ENCODE measurements at regions not wholly inside any gene's neighbourhood (a gene's known extent, or its start where the extent isn't known, plus 50 kb on each side); places are given as distances from the start of the nearest gene placed in this dataset.

- Histone ChIP-seq H3K36me3 (ENCODE audit: low read length) (no peaks in the 10 kb centered on the region), H3K4me3 (ENCODE audit: insufficient read depth, low read length, poor library complexity, severe bottlenecking) (no peak overlapping the region), H3K79me2 (ENCODE audit: insufficient read depth, low read length) (no peaks in the 10 kb centered on the region), H3K27me3 (ENCODE audit: low read length) (no peaks in the 10 kb centered on the region), H3K9ac (ENCODE audit: low read length) (no peak overlapping the region), H3K9me2 (replicated peaks; ENCODE audit: insufficient read depth, low read length) (no peaks in the 10 kb centered on the region), H3K4me2 (ENCODE audit: low read depth, low read length, poor library complexity, severe bottlenecking) (no peak overlapping the region), H4K20me1 (ENCODE audit: low read depth, low read length) (no peaks in the 10 kb centered on the region), H3K27ac (ENCODE audit: low read depth, low read length) (no peak overlapping the region), H3F3A (ENCODE audit: insufficient read depth) (no peaks in the 10 kb centered on the region), H2AFZ (ENCODE audit: low read depth, low read length, severe bottlenecking) (no peak overlapping the region), H3K9me3 (ENCODE audit: insufficient read depth, low read length) (no peaks in the 10 kb centered on the region)
- TF ChIP-seq EZH2phosphoT487 (conservative IDR thresholded peaks at IDR 0.05; ENCODE audit: low read length) (no peak), CTCF (IDR thresholded peaks at IDR 0.05; ENCODE audit: insufficient read depth, low read length, poor library complexity, severe bottlenecking) (no peak)
Measured at GRCh38 chr7:118689403-118689802, 464.9 kb downstream of the ANKRD7 start.

GRCh38 chr7:118696879-118697278 lies 472.4 kb downstream of the ANKRD7 start:
- no peak overlapping the region for H3K9ac ChIP-seq (ENCODE audit: low read length)
- H2AFZ ChIP-seq (ENCODE audit: low read depth, low read length, severe bottlenecking): no peak overlapping the region
- no peak for TF ChIP-seq EZH2phosphoT487 (conservative IDR thresholded peaks at IDR 0.05; ENCODE audit: low read length)
- TF ChIP-seq CTCF (IDR thresholded peaks at IDR 0.05; ENCODE audit: insufficient read depth, low read length, poor library complexity, severe bottlenecking): no peak
- no peak overlapping the region for H3K4me3 ChIP-seq (ENCODE audit: insufficient read depth, low read length, poor library complexity, severe bottlenecking)
- no peaks in the 10 kb centered on the region for H4K20me1 ChIP-seq (ENCODE audit: low read depth, low read length)
- no peaks in the 10 kb centered on the region for H3K36me3 ChIP-seq (ENCODE audit: low read length)
- H3K9me3 ChIP-seq (ENCODE audit: insufficient read depth, low read length): no peaks in the 10 kb centered on the region
- no peaks in the 10 kb centered on the region for H3K9me2 ChIP-seq (replicated peaks; ENCODE audit: insufficient read depth, low read length)
- no peaks in the 10 kb centered on the region for H3F3A ChIP-seq (ENCODE audit: insufficient read depth)
- H3K79me2 ChIP-seq (ENCODE audit: insufficient read depth, low read length): no peaks in the 10 kb centered on the region
- no peak overlapping the region for H3K4me2 ChIP-seq (ENCODE audit: low read depth, low read length, poor library complexity, severe bottlenecking)
- H3K27ac ChIP-seq (ENCODE audit: low read depth, low read length): no peak overlapping the region
- H3K27me3 ChIP-seq (ENCODE audit: low read length): no peaks in the 10 kb centered on the region

GRCh38 chr7:118699222-118699621 lies 474.7 kb downstream of the ANKRD7 start:
- Histone ChIP-seq H3K4me2 (ENCODE audit: low read depth, low read length, poor library complexity, severe bottlenecking) (no peak overlapping the region), H3F3A (ENCODE audit: insufficient read depth) (no peaks in the 10 kb centered on the region), H3K9me3 (ENCODE audit: insufficient read depth, low read length) (no peaks in the 10 kb centered on the region), H3K27me3 (ENCODE audit: low read length) (no peaks in the 10 kb centered on the region), H3K79me2 (ENCODE audit: insufficient read depth, low read length) (no peaks in the 10 kb centered on the region), H4K20me1 (ENCODE audit: low read depth, low read length) (no peaks in the 10 kb centered on the region), H2AFZ (ENCODE audit: low read depth, low read length, severe bottlenecking) (no peak overlapping the region), H3K4me3 (ENCODE audit: insufficient read depth, low read length, poor library complexity, severe bottlenecking) (no peak overlapping the region), H3K9ac (ENCODE audit: low read length) (no peak overlapping the region), H3K9me2 (replicated peaks; ENCODE audit: insufficient read depth, low read length) (no peaks in the 10 kb centered on the region), H3K27ac (ENCODE audit: low read depth, low read length) (no peak overlapping the region), H3K36me3 (ENCODE audit: low read length) (no peaks in the 10 kb centered on the region)
- TF ChIP-seq EZH2phosphoT487 (conservative IDR thresholded peaks at IDR 0.05; ENCODE audit: low read length) (no peak), CTCF (IDR thresholded peaks at IDR 0.05; ENCODE audit: insufficient read depth, low read length, poor library complexity, severe bottlenecking) (no peak)
